Hepatocyte (in vitro differentiated cells): ENCODE measurements at regions not wholly inside any gene's neighbourhood (a gene's known extent, or its start where the extent isn't known, plus 50 kb on each side); places are given as distances from the start of the nearest gene placed in this dataset.

Experiments
- CTCF ChIP-seq: fragments of 200-600 bp; sonication (generic); IDR thresholded peaks from 2 replicates; pipeline ENCODE4 v1.5.1; 2016; ENCODE audit warnings: antibody characterized with exemption, mild to moderate bottlenecking; ENCODE audit not compliant: poor library complexity
- EZH2 ChIP-seq: fragments of 200-600 bp; sonication (generic); IDR thresholded peaks from 2 replicates; pipeline ENCODE4 v1.6.1; 2016; ENCODE audit warnings: antibody characterized with exemption, mild to moderate bottlenecking, borderline replicate concordance

DNA sequence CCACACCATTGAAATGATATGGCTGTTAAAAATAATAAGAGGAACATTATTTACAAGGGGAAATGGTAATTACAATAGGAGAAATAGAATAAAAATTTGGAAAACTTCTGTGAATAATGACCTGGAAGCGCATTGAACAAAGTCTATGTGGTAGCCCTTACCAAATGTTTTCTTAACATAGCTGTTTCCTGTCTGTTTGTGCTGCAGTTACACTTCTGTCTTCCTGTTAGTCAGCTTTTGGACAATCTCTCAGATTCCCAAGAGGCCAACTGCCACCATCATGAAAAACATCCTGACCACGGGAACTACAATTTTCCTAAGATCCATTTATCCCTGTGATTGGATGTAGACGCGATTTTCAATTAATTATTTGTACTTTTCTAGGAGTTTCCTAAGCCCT, 754.4 kb upstream of the MARCKS start:
- TF ChIP-seq EZH2, result no peak
- no peak for TF ChIP-seq CTCF
